ENCODE measurements at regions not wholly inside any gene's neighbourhood (a gene's known extent, or its start where the extent isn't known, plus 50 kb on each side); places are given as distances from the start of the nearest gene placed in this dataset.
"Not testable (repeated sequence)": the region's sequence is repeated elsewhere in the genome, so short reads cannot be mapped to it uniquely, and the experiment has no call there.

GRCh38 chr6:978937-979685, 286.2 kb upstream of the EXOC2 start:
- no peak for DNase-seq

- not testable (repeated sequence) for DNase-seq
Measured at GRCh38 chr6:977226-977625, 284.3 kb upstream of the EXOC2 start.

DNA sequence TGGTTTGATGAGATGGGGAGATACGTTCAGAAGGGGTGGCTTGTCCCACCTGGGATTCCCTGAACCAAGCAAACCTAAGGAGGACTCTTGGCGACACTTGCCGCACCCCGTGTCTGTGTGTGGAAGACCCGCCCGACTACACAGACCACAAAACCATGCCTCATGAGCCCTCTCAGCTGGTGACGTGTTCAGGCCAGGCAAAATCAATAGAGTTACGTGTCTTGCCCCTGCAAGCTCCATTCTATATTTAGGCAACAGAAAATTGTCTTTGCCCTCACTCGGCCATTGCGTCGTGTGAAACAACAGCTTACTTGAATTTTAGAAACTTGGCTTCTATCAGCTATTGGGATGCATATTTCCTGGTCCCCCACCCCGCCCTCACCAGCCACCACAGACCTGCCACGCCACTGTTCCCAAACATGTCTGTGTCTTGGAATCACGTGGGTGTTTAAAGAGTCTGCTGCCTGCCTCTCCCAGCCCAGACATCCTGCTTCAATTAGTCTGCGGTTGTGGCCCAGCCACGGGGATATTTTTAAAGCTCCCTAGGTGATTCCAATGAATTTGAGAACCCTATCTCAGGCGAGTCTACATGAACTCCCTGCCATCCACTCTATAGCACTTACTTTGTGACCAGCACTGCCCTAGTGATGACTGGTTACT, 279.2 kb upstream of the EXOC2 start:
- DNase-seq: no peak

DNA sequence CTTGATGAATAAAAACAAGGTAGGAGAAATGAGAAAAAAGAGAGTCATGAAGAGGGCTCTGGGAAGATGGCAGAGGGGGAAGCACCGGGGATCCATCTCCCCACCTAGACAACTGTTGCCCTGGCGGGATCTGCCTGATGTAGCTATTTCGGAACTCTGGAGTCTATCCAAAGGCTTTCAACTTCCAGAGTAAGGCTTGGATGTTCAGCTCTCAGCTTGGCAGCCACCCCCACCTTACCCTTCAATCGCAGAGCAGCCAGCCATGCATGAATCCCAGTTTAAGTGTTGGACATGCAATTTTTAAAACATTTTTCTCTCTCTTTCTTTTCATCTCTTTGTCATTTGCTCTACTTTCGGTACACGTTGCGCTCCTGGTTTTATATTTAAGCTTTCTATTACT, 275.9 kb upstream of the EXOC2 start:
- DNase-seq: no peak

DNA sequence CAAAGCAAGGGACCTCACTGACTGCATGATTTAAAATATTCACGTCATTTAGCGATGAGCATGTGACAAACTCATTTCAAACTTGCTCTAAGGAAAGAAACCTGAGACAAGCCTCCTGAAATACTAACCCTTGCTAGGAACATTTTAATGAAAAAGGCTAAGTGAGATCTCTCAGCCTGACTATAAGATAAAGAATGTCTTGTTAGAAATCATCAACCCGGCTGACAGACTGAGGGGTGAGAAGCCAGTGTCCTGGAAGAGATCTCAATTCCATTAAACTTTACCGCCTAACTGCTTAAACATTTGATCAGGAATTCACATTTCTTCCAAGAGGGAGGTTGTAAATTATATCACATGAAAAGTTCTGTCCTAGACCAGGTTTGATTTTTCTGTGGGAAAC, 274.8 kb upstream of the EXOC2 start:
- DNase-seq: no peak

DNA sequence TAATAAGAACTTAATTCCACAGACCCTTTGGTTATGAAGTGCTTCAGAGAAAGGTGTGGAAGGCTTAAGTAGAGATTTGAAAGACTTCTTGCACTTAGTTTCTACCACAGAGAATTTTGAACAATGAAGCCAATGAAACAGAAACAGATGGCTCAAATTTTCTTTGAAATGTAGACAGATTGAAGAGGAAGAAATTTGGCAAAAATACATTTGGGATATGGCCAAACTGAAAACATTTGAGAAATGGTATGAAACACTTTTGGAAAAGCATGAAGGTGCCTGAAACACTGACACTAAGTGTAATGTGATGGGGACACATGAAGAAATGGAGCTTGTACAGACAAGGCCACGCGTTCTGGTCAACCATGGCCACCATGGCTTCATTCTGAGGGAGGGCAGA, 272.4 kb upstream of the EXOC2 start:
- DNase-seq: no peak

GRCh38 chr6:963456-963855, 270.5 kb upstream of the EXOC2 start:
- no peak for DNase-seq

DNA sequence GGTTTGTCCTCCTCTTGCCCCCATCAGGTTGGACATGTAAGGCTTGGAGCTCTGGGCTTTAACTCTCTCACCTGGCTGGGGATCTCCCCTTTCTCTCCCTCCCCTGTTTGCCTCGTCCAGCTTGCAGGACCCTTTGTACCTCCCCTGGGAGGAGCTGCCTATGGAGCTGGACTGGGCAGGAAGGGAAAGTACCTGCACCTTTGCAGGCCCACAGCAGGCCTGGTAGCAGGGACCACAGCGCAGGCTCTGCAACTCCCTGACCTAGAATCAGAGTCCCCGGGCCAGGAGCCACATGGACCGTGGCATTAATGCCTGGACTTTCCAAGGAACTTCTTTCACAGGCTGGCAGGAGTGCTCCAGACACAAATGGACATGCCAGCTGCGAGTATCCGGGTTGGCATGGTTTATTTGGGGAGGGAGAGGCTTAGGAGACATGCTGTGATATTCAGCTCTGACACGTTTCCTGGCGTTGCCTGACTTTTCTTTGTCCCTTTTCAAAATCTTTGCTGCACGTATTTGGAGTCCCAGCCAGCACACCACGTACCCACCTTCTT, 268.5 kb upstream of the EXOC2 start:
- no peak for DNase-seq

DNA sequence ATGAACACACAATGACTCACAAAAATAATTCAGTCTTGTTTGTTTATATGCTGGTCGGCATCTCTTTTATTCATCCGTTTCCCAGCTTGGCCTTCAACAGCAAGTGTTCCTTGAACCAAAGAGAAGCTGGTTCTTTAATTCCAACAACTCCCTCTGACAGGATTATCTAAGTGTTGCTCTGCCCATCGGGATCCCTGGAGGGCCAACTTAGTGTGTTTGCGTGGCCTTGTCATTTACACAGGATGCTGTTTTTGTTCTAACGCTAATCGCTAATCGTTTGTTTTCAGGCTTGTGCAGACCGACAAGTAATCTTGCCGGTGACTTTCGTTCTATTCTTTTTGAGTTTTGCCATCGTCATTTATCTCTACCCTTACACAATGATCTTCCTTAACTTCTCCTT, 267.4 kb upstream of the EXOC2 start:
- no peak for DNase-seq

DNA sequence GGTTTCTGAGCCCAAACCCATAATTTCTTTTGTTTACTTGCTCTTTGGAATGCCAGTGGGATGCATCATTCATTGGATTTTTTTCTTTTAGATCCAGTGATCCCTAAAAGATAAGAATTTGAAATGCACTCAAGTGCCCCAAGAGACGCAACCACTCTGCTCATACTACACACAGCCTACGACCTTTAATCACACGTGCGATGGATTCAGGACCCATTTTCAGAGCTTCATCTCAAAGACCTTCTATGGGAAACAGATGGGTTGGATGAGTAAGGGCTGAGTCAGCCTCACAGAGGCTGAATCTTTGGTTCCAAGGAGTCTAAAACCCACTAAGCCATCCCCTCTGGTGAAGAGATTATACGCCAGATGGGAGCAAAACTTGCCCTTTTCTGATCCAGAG, 265.5 kb upstream of the EXOC2 start:
- DNase-seq: no peak

DNA sequence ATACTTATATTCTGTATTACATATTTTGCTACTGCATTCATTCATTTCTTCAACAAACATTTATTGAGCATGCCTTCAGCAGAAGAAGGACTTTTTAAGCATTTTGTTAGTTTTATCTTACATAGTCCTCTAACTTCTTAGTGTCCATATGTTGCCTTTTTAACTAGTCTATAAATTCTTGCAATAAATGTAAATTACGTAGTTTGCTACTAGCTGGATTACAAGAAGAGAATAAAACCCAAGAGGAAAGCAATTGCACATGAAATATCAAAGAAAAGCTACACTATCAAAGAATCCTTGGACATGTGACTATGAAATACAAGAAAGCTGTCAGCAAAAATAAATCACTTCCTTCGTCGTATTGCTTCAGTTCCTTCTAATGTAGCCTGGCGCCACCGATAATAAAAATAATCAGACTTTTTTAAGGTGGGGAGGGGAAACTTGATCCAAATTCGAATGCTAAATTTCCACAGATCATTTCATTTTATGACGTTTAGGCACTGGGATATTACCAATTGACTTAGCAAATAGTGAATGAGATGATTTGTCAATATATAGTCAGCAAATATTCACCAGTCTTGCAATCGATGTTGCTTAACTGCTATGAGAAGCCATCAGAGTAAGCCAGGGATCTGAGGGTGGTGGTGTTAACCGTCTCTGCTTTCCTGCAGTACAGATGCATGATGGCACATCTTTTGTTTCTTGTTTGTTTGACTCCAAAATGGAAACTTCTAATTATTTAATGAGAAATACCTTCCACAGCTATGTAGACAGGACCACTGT, 258.7 kb upstream of the EXOC2 start:
- no peak for DNase-seq

DNA sequence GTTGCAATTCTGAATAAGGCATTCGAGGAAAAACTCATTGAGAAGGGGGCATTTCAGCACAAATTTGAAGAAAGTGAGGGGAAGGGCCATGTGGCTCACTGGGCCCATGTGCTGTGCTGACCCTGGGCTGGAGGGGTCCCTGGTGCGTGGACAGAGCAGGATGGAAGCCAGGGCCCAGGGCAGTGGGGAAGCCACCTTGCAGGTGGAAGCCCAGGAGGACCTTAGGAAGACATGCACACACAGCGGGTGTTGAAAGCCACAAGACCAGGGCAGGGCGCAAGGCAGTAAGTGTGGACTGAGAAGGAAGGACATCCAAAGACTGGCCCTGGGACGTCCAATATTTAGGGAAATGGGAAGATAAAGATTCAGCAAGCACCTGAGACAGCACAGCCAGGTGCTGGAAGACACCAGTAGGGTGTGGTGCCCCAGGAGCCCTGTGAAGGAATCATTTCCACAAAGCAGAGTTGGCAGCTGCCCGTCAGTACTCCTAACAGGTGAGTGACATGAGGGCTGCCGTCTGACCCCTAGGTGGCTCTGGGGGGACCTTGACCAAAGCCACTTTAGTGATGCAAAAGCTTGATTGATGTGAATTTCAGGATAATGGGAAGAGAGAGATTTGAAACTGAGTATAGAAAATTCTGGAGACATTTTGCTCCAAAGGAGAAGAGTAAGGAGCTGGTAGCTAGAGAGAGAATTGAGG, 254.4 kb upstream of the EXOC2 start:
- no peak for DNase-seq

DNA sequence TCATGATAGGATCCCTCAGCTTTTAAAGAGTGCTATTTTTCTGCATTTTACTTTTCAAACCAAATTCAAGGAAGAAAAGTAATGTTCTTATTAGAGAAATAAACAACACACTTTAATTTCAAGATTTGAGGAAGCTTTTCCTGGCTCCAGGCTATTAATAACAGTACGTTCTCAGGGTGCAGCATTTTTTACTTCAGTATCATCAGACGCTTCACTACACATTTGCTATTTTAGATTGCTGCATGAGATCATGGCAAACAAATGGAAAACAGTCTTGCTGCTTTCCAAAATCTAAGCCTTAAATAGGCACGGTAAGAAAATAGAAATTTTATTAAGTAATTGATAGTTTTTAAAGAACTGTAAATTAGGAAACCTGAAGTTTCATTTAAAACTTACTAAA, 253.6 kb upstream of the EXOC2 start:
- no peak for DNase-seq

DNA sequence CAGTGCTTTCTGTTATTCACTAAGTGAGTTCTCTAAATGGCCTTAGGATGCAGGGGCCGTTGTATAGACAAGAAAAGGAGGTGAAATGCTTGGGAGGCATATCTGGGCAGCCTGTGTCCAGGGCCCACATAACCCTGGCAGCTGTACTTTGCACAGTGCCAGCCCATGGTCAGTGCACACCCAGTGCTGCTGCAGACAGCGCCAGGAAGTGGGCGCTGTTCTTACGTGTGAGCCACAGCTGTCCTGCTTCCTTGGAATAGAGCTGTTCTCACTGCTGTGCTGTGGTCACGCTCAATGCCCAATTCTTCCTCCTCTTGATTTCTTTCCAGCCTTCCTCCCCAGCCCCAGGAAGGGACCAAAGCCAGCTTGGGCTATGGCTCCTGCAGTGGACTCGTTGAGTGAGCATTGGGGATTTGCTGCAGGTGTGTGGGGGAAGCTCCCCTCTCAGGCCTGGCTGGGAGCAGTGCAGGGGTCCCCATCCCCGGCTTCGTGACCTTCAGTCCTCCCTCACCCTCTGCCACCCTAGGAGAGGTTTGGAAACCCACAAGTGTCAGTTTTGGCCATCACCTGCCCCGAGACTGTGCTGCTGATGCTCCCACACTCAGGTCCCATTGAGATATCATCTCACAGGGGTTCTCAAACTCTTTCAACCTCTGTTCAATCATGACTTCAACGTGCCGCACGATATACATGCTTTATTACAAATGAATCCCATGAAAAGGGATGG, 246.8 kb upstream of the EXOC2 start:
- no peak for DNase-seq

DNA sequence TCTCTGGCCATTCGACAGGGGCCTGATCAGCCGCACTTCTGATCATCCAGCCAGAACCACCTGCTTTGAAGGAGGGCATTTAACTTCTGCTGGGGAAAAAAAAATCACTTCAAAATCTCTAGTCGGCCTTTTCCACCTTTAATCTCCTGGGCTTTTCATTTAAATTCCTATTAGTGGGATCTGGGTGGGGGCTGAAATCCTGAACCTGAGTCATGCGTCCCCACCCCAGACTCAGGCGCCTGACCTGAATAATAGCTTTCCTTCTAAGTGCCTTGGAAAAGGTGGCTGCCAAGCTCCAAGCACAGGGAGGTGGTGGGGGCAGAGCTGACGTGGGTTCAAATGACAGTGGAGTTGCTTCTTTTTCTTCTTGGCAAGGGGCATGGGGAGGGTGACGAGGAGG, 246.0 kb upstream of the EXOC2 start:
- DNase-seq: no peak

- no peak for DNase-seq
Measured at GRCh38 chr6:938271-938905, 245.4 kb upstream of the EXOC2 start.

- DNase-seq: no peak
Measured at GRCh38 chr6:935582-935981, 242.6 kb upstream of the EXOC2 start.

- no peak for DNase-seq
Measured at GRCh38 chr6:934686-935085, 241.7 kb upstream of the EXOC2 start.

DNA sequence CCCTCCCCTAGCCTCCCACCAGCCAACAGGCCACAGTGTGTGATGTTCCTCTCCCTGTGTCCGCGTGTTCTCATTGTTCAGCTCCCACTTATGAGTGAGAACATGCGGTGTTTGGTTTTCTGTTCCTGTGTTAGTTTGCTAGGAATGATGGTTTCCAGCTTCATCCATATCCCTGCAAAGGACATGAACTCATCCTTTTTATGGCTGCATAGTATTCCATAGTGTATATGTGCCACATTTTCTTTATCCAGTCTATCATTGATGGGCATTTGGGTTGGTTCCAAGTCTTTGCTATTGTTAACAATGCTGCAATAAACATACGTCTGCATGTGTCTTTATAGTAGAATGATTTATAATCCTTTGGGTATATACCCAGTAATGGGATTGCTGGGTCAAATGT, 239.0 kb upstream of the EXOC2 start:
- DNase-seq: not testable (repeated sequence)

DNA sequence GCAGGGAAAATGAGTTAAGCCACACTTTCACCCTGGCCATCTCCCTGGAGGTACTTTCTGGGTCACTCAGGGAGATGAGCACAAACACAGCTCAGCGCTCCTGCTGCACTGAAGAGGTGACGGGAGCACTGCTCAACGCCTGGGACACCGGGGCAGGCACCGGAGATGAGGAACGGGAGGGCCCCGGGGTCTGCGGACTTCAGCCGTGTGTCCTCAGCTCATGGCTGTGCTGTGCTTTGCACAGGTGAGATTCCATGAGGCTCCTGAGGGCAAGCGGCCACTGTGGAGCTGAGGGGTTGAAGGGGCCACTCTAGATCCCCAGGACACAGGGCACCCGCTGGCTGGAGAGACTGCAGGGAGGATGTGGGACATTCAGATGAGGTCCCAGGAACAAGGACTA, 234.2 kb upstream of the EXOC2 start:
- DNase-seq: no peak

- DNase-seq: no peak
Measured at GRCh38 chr6:925656-926213, 232.8 kb upstream of the EXOC2 start.

DNA sequence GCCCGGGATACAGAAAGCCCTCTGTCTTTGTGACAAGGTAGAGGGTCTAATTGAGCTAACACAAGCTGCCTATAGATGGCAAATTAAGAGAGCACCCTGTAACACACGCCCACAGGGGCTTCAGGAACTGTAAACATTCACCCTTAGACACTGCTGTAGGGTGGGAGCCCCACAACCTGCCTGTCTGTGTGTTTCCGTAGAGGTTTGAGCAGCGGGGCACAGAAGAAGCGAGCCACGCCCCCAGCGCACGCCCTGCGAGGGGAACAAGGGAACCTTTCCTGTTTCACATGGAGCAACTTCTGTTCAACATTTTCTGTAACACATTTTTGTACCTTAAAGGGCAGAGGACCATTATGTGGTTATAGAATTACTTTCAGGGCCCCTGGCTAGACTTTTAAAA, 231.7 kb upstream of the EXOC2 start:
- DNase-seq: no peak
